Ureter (tissue), 1 donor: ENCODE measurements at regions not wholly inside any gene's neighbourhood (a gene's known extent, or its start where the extent isn't known, plus 50 kb on each side); places are given as distances from the start of the nearest gene placed in this dataset.

Experiments used
- DNase-seq: peaks from one replicate; pipeline ENCODE4 v3.0.0-alpha.2; 2020; ENCODE audit warnings: low spot score
- donor health status: DM: yes; HTN: yes; CAD: no.

DNA sequence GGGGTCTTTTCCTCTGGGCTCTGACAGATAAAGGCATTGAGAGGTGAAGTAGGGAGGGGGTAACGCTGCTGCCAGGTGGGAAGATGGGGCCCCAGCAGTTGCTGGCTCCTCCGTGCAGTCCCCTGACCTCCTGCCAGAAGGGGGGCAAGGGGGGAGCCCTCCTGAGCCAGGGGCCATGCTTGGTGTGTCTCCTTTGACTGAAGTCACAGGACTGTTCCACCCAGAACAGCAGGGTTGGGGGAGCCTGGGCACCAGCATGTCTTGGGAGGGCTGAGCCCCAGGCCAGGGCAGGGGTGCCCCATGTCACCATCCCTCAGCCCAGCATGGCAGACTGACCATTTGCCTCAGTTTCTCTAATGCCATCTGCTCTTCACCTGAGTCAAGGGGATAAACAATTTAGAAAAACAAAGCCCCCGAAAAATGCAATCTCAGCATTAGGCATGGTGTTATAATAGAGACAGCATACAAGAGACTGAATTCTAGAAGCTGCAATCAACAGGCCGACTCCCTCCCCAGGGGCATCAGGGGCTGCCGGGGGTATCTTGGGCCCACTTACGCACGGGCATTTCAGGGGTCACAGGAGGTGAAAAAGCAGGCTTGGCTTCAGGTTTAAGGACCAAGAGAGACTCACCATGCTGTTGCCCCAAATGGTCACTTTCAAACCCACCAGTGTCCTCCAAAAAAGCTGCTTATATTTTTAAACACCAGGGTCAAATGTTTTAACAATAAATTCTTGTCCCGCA lies 108.6 kb upstream of the GPR26 start:
- no peak for DNase-seq

DNA sequence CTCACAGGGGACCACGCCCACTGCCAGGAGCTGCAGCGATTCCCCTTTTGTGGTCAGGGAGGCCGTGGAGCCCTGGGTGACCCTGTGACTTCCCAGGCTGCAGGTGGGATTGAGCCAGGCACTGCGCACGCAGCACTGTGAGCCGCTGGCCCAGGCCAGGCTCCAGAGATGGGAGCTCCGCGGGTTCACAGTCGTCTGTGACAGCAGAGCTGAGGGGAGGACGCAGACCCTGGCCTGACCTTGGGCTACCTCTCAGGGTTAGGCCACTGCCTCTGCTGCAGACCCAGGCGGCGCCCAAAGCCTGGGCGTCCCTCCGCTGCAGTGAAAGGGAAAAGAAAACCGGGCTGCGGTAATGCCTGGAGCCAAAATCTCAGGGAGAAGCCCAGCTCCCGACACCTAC lies 107.5 kb upstream of the GPR26 start:
- DNase-seq, result no peak

DNA sequence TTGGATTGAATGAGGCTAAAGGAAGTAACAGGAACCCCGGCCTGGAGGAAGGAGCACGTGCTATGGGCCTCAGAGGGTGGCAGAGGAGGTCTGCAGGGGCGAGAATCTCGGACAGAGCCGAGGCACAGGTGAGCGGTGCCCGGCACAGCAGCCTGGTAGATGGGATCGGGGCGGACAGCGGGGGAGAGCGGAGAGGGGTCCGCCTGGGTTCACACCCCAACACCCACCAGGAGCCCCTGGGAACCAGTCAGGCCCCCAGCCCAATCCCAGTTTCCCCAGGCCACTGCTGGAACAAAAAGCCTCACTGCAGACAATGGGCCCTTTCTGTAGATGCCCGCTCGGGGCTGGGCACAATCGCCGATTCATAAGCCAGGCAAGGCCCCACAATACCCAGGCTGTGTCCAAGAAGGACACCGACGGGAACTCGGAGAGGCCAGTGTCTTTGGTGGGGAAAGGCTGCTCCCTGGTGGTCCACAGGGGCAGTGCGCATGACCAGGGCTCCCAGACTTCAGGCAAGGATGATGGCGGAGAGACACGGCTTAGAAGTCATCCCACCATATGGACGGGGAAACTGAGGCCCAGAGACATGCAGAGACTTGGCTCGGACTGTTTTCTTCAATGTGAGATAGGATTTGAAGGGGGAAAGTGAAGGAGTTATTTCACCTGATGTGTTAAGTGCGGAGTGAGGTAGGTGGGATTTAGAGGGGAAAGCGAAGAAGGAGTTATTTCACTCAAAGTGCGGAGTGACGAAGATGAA lies 106.9 kb upstream of the GPR26 start:
- DNase-seq, result peak; percentile 77

DNA sequence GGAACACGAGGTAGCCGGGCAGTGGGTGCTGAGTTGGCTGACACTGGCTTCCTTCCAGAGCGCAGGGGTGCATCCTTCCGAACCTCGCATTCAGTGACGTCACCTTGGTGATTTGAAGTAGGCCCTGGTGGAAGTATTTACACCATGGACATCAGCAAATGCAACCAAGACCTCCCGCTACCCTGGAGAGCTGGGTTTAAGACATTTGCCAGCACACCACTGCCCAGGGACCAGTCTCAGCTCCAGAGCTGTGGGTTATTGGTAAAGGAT lies 106.4 kb upstream of the GPR26 start:
- no peak for DNase-seq

DNA sequence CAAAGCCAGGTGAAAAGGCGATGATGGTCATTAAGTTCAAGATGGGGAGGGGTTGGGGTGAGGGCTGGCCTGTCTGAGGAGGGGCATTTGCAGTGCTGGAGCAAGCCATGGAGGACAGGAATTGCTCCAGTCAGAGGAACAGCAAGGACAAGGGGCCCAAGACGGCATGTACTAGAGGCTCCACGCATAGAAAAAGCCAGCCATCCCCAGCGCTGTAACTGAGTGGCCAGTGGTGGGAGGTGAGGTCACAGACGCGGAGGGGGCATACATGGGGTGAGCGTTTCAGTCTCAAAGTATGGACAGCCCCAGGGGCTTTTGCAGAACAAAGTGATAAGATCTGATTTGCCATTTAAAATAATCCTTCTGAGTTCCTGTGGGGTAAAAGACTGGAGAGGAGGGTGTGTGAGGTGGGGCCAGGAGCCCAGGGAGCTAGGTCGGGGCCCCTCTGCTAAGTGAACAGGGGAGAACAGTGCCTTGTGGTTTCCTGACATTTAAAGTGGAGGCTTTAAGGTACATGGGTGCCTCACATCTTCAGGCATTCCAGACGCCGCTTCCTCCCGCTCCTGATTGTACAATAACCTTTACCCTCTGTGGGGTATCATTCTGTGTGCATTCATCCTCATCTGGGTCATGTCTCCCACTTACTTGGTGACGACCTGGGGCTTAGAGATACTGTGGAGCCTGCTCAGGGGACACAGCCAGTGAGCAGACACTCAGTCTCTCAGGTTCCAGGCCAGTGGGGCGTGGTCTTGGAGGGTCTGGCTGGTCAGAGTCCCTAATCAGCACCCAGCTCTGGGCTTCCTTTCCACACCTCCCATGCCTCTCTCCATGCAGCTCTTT lies 105.6 kb upstream of the GPR26 start:
- DNase-seq, result peak; percentile 29

DNA sequence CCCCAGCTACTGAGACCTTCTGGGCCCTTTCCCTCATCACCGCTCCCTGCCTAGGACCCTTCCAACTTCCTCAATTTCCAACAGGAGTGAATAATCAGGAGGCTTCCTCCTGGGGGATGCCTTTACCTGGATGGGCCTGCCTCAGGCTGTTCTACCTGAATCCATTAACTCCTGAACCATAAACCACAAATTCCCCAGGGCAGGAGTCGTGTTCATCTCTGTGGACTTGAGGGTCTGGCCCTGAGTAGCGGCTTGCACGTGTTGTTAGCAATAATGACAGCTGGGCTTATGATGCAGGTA lies 105.1 kb upstream of the GPR26 start:
- peak; percentile 7 for DNase-seq

DNA sequence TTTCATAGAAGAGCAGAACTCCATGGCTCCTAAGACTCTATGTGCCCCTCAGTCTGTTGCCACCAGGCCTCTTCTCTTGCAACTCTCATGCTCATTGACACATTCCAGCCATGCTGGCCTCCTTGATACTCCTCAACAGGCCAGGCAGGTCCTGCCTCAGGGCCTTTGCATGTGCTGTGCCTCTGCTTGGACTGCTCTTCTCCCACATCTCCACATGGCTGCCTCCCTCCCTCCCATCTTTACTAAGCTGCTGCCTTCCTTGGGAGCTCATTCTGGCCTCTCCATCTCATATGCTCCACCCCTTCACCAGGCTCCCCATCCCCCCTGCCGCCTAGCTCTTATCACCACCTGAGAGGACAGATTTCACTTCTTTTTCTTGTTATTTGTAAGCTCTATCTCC lies 103.8 kb upstream of the GPR26 start:
- DNase-seq, result peak; percentile 14

DNA sequence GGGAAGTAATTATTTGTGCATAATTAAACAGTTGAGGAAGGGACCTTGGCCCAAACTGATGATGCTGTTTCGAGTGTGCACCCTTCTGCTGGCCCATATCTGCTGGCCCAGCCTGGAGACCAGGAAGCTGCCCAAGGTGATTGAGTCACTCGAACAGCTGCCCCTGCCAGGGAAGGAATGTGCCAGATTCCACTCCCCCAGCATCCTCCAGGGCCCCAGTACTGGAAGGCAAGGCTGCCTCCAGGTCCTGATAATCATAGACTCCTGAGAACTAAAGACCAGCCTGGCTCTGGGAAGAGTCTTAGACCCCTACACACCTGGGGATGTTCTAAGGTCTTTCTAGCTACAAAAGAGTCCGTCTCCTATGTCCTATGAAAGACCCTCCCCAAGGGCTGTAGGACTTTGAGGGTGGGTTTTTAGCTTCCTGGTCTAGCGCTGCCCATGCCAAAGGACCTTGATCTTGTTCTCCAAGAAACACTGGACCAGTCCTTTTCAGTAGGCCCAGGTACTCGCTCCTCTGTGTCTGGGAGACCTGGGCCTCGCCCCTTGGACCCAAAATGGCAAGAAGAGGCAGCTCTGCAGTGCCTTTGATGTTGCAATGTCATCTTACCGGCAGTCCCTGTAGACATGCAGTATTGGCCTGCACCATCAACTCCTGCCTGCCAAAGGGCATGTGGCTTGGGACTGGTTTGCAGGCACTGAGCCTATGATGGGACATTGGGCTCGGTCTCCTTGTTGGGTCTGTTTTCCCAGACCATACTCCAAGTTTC lies 103.2 kb upstream of the GPR26 start:
- DNase-seq, result peak; percentile 37

DNA sequence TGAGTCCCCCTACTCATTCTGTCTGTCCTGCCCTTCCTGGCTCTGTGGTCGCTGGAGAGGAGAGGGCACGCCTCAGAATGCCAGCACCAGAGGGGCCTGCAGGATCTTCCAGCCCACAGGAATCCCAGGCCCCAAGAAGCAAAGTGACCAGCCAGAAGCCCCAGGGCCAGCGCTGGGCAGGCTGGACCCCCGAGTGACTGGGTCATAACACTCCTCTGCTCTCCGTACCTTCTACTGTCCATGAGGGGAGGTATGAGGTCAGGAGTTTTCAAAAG lies 102.6 kb upstream of the GPR26 start:
- peak; percentile 18 for DNase-seq

DNA sequence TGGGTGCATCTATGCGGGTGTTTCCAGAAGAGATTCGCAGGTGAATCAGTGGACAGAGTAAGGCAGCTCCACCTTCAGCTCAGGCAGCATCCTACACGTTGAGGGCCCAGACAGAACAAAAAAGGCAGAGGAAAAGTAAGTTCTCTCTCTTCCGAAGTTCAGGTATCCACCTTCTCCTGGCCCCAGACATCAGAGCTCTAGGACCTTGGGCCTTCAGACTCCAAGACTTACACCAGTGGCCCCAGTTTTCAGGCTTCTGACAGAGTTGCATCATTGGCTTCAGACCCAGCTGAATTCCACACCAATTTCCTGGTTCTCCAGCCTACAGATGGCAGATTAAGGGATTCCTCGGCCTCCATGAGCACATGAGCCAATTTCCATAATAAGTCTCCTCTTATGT lies 102.2 kb upstream of the GPR26 start:
- no peak for DNase-seq

DNA sequence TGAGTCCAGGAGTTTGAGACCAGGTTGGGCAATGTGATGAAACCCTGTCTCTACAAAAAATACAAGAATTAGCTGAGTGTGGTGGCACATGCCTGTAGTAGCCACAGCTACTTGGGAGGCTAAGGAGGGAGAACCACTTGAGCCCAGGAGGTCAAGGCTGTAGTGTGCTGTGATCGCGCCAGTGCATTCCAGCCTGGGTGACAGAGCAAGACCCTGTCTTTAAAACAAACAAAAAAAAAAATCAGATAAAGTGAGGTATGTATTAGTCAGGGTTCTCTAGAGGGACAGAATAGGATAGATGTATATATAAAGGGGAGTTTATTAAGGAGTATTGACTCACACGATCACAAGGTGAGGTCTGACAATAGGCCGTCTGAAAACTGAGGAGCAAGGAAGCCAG lies 101.5 kb upstream of the GPR26 start:
- DNase-seq, result no peak

DNA sequence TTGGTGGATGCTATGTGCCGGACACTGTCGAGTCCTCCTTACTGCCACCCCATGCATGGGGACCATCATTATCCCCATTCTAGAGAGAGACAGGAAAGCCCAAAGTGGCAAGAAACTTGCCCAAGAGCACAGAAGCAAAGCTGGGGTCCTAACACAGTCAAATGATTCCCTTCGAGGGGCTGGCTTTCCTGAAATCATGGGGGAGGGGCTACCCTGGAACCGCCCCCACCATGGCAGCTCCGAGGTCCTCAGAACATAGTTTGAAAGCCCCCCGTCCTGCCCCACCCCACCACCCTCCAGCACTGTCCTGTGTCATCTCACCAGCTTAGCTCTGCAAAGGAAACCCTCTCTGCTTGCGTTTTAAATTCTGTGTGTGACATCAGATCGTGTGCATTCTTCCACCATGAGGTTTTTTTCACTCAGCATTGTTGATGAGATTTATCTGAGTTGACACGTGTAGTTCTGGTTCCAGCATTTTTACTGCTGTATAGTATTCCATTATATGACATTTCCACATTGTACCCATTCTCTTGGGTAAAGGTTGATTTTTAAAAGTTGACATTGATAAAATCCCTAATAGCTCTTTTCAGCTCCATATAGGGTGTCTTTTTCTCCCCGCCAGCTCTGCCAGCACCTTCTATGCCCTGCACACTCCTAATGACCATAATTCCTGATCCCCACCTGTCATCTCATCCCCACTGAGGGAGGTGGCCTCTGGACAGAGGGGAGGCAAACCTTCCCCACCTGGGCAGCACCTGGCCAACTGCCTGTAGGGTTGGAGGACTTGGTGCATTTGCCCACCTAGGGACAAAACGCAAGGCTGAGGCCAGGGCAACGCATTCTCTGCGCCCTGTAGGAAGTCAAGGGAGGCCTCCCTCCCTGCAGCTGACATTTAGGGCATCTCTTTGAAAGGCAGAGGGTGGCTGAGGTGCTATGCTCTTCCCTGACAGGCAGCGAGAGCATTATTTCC lies 100.2 kb upstream of the GPR26 start:
- no peak for DNase-seq

DNA sequence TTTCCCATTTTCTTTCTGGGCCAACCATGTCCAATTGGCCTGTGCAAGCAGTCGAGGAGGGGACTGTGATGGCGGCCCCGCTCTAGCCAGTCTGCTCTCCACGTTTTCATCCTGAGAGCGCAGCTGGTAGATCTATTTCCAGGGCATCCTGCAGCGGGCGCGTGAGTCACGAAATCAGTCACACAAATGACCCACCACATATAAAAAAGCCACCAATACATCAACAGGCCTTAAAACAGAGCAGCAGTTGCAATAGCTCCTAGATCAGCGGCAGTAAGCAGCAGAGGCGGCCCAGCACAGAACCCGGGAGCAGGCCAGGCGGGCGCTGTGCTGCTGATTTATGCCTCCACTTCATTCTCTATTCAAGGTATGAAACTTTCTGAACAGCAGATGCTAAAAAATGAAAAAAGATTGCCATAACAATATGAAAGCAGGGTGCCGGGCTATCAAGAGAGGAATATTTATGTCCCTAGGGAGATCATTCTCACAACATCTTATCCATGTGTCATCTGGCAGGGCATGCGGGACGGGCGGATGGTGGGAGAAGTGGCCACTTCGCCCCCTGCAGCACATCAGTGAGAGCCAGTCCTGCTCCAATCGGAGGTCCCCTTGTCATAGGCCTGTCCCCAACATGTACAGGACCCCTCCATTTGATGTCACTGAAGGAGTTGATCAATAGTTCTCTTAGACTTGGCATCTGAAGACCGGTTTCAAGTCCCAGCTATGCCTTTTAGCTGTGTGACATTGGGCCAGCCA lies 98.0 kb upstream of the GPR26 start:
- no peak for DNase-seq

DNA sequence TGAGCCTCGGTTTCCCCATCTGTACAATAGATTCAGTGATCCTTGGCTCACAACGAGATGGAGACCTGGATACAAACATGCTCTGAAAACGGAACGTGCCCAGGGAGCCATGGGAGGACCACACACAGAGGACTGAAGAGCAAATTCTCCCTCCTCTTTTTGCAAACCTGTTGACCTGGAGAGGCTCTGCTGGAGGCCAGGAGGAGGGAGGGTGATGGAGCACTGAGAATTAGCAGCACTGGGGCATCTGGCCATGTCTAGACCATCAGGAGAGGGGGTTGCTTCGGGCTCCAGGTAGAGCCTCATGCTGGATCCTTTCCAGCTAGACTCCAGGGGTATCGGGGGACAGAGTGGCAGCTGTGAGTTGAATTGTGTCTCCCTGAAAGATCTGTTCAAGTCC lies 97.4 kb upstream of the GPR26 start:
- DNase-seq, result no peak

DNA sequence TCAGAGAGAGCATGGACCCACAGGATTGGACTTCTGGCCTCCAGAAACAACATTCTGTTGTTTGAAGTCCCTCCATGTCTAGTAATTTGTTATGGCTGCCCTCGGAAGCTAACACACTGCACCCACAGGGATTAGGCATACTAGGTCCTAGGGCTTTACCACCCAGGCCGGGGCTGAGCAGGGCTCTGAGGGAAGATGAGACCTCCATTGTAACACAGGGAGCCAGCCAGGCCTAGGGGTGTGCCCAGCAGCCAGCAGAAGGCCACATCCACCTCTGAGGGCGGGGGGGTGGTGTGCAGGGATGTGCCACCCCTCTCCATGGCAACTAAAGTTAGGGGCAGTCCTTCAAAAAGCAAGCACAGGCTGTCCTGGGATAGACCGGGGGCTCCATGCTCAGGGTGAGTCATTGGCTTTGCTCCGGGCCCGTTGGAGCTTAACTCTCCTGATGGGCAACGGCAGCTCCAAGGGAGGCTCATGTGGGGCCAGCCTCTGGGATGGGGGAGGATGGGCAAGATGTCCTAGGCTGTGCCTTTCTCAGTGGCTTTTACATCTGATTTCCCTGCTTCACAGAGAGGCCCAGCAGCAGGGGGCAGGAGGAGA lies 96.6 kb upstream of the GPR26 start:
- DNase-seq, result no peak

DNA sequence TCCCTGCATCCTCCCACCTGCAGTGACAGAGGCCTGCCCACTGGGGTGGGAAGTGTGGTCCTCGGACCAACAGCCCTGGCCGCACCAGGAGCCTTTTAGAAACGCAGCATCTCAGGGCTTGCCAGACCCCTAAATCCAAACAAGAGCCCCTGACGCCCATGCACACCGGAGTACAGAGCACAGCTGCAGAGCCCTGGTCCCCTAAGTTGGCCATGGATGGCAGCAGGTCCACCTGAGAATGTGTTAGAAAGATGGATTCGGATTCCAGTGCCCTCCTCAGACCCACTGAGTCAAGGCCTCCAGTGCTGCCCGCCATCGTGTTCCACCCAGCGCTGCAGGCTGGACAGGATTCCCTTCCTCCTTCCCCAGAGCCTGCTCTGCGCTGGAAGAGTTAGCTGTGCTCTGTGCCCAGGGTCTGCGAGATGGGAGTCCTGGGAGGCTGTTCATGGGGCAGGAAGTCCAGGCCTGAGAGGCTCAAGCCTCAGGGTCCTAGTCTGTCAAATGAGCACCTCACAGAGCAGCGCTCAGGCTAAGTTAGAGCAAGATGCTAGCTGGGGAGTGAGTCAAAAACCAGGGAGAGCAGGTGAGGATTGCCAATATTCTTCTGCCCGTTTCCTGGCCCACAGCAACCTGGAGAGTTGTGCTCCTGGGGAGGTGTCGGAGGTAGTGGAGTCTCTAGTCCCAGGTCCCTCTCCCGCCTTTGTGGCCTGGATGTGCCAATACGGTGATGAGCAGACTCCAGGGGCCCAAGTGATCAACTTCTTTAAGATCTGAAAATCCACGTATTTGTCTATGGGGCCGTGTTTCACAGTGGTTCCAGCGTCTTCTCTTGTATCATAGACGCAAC lies 95.9 kb upstream of the GPR26 start:
- DNase-seq, result no peak

DNA sequence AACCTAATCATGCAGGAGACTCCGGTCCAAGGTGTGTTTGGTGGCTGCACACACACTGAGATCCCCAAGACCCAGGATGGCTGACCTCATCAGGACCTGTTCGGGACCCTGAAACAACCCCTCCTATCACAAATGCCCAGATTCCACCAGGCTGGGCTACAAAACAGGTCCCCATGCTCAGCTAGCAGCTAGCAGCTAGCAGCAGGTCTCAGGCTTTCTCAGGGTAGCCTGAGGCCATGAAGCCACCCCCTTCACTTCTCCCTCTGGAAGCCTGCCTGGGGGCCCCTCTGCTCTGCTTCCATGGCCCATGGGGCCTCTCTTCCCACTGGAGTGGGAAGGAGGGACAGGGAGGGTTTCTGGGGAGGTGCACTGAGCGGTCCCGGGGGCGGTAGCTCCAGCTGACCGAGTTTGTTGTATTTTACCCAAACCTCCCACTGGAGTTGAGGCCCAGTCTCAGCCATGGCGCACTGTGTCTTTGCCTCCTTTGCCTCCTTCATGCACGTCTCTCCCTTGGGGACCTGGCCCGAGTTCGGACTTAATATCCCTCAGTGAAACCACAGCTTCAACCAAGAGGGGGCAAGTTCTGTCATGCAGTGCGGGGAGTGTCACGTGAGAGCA lies 95.1 kb upstream of the GPR26 start:
- no peak for DNase-seq

DNA sequence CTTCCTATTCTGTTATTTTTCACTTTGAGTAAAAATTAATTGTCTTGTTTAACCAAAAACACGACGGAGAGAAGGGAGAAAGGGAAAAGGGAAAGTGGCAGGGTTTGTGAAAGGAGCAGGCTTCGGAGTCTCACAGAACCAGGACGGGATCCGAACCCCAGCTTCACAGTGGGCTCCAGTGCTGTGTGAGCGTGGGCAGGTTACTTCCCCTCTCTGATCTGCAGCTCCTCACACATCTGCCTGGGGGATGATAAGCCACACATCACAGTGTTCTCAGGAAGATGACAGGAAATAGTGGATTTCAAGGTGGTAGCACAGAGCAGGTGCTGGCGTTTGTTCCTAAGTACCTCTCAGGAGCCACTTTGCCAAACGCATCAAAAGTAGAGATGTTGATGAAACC lies 94.2 kb upstream of the GPR26 start:
- no peak for DNase-seq
